ENCODE measurements at regions not wholly inside any gene's neighbourhood (a gene's known extent, or its start where the extent isn't known, plus 50 kb on each side); places are given as distances from the start of the nearest gene placed in this dataset.

- TF ChIP-seq CTCF (IDR thresholded peaks at IDR 0.05) (no peak), EZH2 (IDR thresholded peaks at IDR 0.05; ENCODE audit: borderline replicate concordance, insufficient read depth, low read depth, low read length, poor library complexity, severe bottlenecking) (no peak)
These were observed 169.3 kb upstream of the FRMPD4 start for GRCh38 chrX:11968991-11969390.
